ENCODE measurements at regions not wholly inside any gene's neighbourhood (a gene's known extent, or its start where the extent isn't known, plus 50 kb on each side); places are given as distances from the start of the nearest gene placed in this dataset.

DNA sequence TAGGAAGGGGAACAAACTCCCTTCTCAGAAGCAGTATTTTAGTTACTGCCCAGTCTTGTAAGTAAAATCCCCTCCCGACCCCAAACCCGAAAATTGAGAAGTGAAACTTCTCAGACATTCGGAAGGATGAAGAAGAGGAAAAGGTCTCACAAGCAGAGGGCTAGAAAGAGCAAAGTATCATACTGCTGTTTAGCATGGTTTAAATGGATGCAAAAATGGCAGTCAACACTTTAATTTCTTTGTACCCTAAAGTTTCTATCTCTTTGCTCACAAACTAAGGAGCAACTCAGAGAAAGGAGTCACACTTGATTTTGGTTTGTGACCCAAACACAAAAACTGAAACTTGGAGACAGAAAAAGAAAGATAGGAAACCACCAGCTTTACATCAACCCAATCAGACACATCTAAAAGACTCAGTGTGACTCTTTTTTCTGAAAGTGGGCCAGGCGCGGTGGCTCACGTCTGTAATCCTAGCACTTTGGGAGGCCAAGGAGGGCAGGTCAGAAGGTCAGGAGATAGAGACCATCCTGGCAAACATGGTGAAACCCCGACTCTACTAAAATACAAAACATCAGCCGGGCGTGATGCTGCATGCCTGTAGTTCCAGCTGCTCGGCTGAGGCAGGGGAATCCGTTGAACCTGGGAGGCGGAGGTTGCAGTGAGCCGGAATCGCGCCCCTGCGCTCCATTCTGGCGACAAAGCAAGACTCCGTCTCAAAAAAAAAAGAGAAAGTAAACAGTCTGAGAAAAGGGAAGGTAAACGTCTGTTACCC, 63.2 kb upstream of the ATP11B start:
- TF ChIP-seq, protein P1, sequence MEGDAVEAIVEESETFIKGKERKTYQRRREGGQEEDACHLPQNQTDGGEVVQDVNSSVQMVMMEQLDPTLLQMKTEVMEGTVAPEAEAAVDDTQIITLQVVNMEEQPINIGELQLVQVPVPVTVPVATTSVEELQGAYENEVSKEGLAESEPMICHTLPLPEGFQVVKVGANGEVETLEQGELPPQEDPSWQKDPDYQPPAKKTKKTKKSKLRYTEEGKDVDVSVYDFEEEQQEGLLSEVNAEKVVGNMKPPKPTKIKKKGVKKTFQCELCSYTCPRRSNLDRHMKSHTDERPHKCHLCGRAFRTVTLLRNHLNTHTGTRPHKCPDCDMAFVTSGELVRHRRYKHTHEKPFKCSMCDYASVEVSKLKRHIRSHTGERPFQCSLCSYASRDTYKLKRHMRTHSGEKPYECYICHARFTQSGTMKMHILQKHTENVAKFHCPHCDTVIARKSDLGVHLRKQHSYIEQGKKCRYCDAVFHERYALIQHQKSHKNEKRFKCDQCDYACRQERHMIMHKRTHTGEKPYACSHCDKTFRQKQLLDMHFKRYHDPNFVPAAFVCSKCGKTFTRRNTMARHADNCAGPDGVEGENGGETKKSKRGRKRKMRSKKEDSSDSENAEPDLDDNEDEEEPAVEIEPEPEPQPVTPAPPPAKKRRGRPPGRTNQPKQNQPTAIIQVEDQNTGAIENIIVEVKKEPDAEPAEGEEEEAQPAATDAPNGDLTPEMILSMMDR (IDR thresholded peaks at IDR 0.05), result no peak
- TF ChIP-seq EZH2 (IDR thresholded peaks at IDR 0.05; ENCODE audit: borderline replicate concordance, insufficient read depth, low read depth, low read length, poor library complexity, severe bottlenecking), result no peak
